Bronchial epithelial cell (primary cell): ENCODE measurements at regions not wholly inside any gene's neighbourhood (a gene's known extent, or its start where the extent isn't known, plus 50 kb on each side); places are given as distances from the start of the nearest gene placed in this dataset.

Experiments
- DNase-seq: peaks from one replicate; pipeline ENCODE4 v3.0.0-alpha.2; 2010; ENCODE audit warnings: low read depth
- FAIRE-seq: peaks from 2 replicates; lab custom pipeline; 2011; peaks lifted over from hg19 to GRCh38; lab: Jason Lieb, UNC
- H3K27me3 ChIP-seq: 2 replicates; pipeline ENCODE4 v1.5.1; 2011; ENCODE audit warnings: low read length; ENCODE audit not compliant: control insufficient read depth, insufficient read depth
- H3K36me3 ChIP-seq: 2 replicates; pipeline ENCODE4 v1.5.1; 2011; ENCODE audit warnings: low read length; ENCODE audit not compliant: control insufficient read depth, insufficient read depth
- H3K4me3 ChIP-seq: 2 replicates; pipeline ENCODE4 v1.5.1; 2011; ENCODE audit warnings: mild to moderate bottlenecking, low read depth, low read length, control low read depth
- TF ChIP-seq, protein P1 (sequence below): IDR thresholded peaks from 2 replicates; pipeline ENCODE4 v1.5.1; 2011; ENCODE audit warnings: mild to moderate bottlenecking, moderate library complexity, low read length, control low read depth, inconsistent platforms; ENCODE audit not compliant: insufficient read depth, severe bottlenecking

DNA sequence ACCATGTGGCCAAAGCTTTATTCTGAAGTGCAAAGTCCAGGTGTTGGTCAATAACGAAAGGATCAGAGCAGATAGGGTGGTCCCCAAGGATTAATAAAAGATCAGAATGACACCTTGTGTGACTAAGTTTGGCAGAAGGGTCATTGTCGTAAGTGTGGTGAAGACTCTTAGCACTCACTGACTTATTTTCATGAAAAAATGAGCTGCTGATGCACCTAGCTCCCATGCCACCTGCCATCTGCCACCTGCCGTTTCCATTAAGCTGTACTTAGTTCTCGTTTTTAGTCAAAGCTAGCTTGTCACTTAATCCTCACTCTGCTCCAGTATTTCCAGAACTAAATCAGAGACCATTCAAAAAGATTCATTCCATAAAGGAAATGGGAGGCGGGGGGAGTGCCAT, 112.6 kb downstream of the SEC16B start:
- Histone ChIP-seq H3K4me3 (no peak overlapping the region), H3K27me3 (no peaks in the 10 kb centered on the region), H3K36me3 (no peaks in the 10 kb centered on the region)
- TF ChIP-seq, protein P1, sequence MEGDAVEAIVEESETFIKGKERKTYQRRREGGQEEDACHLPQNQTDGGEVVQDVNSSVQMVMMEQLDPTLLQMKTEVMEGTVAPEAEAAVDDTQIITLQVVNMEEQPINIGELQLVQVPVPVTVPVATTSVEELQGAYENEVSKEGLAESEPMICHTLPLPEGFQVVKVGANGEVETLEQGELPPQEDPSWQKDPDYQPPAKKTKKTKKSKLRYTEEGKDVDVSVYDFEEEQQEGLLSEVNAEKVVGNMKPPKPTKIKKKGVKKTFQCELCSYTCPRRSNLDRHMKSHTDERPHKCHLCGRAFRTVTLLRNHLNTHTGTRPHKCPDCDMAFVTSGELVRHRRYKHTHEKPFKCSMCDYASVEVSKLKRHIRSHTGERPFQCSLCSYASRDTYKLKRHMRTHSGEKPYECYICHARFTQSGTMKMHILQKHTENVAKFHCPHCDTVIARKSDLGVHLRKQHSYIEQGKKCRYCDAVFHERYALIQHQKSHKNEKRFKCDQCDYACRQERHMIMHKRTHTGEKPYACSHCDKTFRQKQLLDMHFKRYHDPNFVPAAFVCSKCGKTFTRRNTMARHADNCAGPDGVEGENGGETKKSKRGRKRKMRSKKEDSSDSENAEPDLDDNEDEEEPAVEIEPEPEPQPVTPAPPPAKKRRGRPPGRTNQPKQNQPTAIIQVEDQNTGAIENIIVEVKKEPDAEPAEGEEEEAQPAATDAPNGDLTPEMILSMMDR, result no peak
- FAIRE-seq (no peak), DNase-seq (no peak)

DNA sequence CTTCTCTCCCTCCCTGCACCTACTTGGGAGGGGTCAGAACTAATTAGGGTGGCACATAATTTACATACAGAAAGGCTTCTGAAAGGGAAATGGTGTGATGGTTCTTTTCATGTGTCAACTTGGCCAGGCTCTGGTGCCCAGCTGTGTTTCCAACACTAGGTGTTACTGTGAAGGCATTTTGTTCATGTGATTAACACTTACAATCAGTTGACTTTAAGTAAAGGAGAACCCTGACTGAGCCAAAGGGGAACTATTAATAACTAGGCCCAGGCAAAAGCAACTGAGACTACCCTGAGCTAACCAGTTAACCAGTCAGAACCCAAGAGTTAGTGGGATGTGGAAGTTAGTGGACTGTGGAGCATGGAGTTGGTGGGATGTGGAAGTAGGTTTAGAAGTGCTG, 114.9 kb downstream of the SEC16B start:
- peak; percentile 17 for DNase-seq
- Histone ChIP-seq H3K4me3 (no peak overlapping the region), H3K36me3 (no peaks in the 10 kb centered on the region), H3K27me3 (no peaks in the 10 kb centered on the region)
- TF ChIP-seq, protein P1, result no peak
- FAIRE-seq, result no peak

DNA sequence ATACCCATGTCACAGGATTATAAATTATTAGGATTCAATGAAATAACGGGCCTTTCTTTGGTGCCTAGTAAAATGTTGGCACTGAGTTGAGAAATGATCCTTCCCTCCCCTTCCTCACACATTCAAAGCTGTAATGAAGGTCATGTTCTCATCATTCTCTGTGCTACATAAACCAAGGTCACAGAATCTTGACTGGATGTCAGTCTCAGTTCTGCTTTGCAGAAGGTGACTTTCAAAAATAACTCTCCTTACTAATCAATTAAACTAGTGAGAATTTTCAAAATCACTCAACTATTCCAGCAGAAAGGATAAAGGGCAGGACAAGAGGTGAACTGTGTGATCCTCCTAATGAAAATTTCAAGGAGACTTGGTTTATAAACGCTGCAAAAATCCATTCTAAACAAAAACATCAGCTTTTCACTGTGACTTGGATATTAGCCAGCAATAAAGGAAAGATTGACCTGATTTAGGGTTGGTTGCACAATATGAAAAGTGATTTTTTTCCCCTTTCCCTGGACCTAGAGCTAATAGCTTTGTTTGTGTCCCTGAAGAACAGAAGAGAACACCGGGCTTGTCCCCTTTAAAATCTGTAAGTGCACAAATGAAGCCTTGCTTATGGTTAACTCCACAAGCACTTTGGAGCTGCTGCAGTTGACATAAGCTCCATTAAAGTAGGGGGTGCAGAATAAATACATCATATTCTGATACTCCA, 120.1 kb downstream of the SEC16B start:
- no peaks in the 10 kb centered on the region for H3K36me3 ChIP-seq
- TF ChIP-seq, protein P1, result no peak
- no peaks in the 10 kb centered on the region for H3K27me3 ChIP-seq
- FAIRE-seq (no peak), DNase-seq (no peak)
- H3K4me3 ChIP-seq, result no peak overlapping the region

DNA sequence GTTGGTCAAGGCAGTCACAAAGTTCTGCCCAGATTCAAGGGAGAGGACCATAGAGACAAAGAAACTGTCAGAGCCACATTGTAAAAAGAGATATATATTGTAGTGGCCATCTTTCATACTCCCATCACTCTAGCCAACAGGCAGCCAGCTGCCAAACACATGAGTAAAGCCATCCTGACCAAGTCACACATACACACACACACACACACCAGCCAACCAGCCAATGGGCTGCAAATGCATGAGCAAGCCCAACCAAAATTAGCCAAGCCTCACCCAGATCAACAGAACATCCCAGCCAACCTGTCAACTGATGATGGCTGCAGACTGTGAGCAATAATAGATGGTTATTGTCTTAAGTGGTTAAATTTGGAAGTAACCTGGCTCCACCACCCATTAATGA, 120.7 kb downstream of the SEC16B start:
- TF ChIP-seq, protein P1, result no peak
- FAIRE-seq (no peak), DNase-seq (peak; percentile 30)
- H3K27me3 ChIP-seq, result no peaks in the 10 kb centered on the region
- H3K4me3 ChIP-seq, result no peak overlapping the region
- H3K36me3 ChIP-seq, result no peaks in the 10 kb centered on the region

DNA sequence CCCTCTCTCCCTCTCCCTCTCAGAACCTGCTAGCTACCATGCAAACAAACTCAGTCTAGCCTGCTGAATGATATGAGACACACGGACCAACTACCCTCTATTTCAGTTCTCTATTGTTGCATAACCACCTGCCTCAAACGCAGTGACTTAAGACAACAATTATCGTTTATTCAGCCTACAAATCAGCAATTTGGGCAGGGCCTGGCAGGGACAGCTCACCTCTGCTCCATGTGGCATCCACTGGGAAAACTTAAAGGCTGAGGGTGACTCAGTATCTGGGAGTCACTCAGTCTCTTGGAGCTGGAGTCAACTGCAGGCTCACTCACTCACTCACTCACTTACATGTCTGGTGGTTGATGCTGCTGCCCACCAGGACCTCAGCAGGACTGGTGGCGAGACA, 121.3 kb downstream of the SEC16B start:
- Histone ChIP-seq H3K36me3 (no peaks in the 10 kb centered on the region), H3K27me3 (no peaks in the 10 kb centered on the region), H3K4me3 (no peak overlapping the region)
- DNase-seq (peak; percentile 91), FAIRE-seq (peak; percentile 52)
- TF ChIP-seq, protein P1, result no peak

DNA sequence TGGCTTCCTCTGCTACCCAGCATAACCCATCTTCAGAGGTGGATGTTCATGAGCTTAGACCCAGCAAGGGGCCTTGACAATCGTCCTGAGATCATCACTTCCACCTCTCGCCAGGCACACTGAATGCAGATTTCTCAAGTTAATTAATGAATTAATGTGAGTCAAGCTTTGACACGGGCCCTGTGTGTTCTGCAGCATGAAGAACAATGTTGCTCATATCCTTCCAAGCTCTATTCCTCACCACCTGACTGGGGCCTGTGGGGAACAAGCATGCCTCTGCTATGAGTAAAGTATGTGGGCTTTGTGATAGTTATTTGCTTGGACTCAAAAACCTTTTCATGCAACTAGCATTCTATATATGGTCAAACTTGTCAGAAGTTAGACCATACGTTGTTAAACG, 122.0 kb downstream of the SEC16B start:
- Histone ChIP-seq H3K4me3 (no peak overlapping the region), H3K36me3 (no peaks in the 10 kb centered on the region), H3K27me3 (no peaks in the 10 kb centered on the region)
- FAIRE-seq, result no peak
- TF ChIP-seq, protein P1, result no peak
- peak; percentile 94 for DNase-seq
